ENCODE measurements at regions not wholly inside any gene's neighbourhood (a gene's known extent, or its start where the extent isn't known, plus 50 kb on each side); places are given as distances from the start of the nearest gene placed in this dataset.
A peak's percentile ranks its signal among the peaks of the same experiment; 100 is the strongest.

DNA sequence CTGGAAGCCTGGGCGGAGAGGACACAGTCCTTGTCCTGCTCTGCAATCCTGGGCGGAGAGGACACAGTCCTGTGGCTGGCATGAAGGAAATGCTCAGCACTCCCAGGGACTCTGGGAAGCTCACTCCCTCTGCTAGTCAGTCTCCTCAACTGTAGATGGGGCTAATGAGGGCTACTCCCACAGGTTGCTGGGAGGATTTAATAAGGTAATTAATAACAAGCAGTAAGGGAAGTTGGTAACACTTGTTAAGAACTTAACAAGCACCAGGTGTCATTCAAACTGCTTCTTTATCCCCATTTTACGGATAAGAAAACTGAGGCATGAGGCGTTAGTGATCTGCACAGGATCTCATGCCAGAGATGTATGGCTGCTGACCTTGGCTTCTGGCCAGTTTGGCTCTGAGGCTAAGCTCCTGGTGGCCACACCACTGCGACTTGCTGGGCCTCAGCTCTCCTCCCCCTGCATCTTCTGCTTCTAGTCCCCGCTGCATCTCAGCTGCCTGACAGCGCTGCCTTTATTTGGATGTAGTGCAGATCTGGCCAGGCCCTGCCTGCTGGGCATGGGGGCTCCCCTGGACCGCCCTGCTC, 54.1 kb upstream of the BEGAIN start:
- TF ChIP-seq EP300 (IDR thresholded peaks at IDR 0.05; ENCODE audit: low read depth): no peak
- TF ChIP-seq POLR2A (IDR thresholded peaks at IDR 0.05): no peak
- TF ChIP-seq POLR2AphosphoS5 (IDR thresholded peaks at IDR 0.05): no peak
- TF ChIP-seq, protein P1, sequence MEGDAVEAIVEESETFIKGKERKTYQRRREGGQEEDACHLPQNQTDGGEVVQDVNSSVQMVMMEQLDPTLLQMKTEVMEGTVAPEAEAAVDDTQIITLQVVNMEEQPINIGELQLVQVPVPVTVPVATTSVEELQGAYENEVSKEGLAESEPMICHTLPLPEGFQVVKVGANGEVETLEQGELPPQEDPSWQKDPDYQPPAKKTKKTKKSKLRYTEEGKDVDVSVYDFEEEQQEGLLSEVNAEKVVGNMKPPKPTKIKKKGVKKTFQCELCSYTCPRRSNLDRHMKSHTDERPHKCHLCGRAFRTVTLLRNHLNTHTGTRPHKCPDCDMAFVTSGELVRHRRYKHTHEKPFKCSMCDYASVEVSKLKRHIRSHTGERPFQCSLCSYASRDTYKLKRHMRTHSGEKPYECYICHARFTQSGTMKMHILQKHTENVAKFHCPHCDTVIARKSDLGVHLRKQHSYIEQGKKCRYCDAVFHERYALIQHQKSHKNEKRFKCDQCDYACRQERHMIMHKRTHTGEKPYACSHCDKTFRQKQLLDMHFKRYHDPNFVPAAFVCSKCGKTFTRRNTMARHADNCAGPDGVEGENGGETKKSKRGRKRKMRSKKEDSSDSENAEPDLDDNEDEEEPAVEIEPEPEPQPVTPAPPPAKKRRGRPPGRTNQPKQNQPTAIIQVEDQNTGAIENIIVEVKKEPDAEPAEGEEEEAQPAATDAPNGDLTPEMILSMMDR (IDR thresholded peaks at IDR 0.05): no peak
- peaks cover 4 to 18% (median 7%) of the 10 kb centered on the region in 4 donors for H3K4me1 ChIP-seq
- no peaks in the 10 kb centered on the region for H3K36me3 ChIP-seq
- intact Hi-C loops (cut with DNase I; ENCODE audit: low total_unique reads): no loop called here
- H3K27ac ChIP-seq: no peak overlapping the region
- DNase-seq: peak; percentile 30
- H3K4me3 ChIP-seq: no peak overlapping the region
- no peaks in the 10 kb centered on the region for H3K9me3 ChIP-seq
- H3K27me3 ChIP-seq: no peaks in the 10 kb centered on the region
- WGBS, 2 donors (ENCODE audit: low coverage in 1 of 2): 87 to 94% methylated on average over 2 to 7 of the region's 8 CpGs
- in situ Hi-C loops (cut with MboI; ENCODE audit: low pct_ligation_motif_present in 1 of 4, low pct_unique_long_range_greater_than_20kb in 1 of 4, low sequenced_read_pairs in 3 of 4): loop anchor here (10.0 to 25.0 kb wide), 4 partner anchors 117 to 379 kb away; no protein-coding TSS in a partner anchor

DNA sequence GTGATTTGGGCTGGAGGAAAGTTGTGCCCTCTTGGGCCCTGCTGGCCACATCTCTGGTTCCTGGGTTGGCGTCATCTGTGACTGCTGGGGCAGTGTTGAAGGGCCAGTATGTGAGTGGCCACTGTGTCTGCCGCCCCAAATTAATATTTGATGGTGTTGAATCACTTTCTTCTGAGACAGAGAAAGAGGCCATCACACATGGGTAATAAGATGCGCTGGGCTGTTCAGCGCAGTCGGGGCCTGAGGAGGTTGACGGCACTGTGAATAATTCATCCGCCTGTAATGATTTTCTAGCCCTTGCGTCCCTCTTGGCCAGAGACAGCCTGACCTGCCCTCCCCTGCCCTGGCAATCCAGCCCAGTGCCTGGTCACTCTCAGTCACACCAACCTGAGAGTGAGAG, 56.2 kb upstream of the BEGAIN start:
- in situ Hi-C loops (cut with MboI; ENCODE audit: low pct_ligation_motif_present in 1 of 4, low pct_unique_long_range_greater_than_20kb in 1 of 4, low sequenced_read_pairs in 3 of 4): loop anchor here (10.0 to 25.0 kb wide), 4 partner anchors 119 to 381 kb away; no protein-coding TSS in a partner anchor
- Histone ChIP-seq H3K36me3 (no peaks in the 10 kb centered on the region), H3K27me3 (no peaks in the 10 kb centered on the region), H3K4me1 (peaks cover 6 to 20% (median 9%) of the 10 kb centered on the region in 4 donors), H3K27ac (no peak overlapping the region), H3K4me3 (no peak overlapping the region), H3K9me3 (no peaks in the 10 kb centered on the region)
- no peak for TF ChIP-seq EP300 (IDR thresholded peaks at IDR 0.05; ENCODE audit: low read depth)
- TF ChIP-seq POLR2A (IDR thresholded peaks at IDR 0.05): no peak
- TF ChIP-seq POLR2AphosphoS5 (IDR thresholded peaks at IDR 0.05): no peak
- TF ChIP-seq, protein P1 (IDR thresholded peaks at IDR 0.05): no peak
- intact Hi-C loops (cut with DNase I; ENCODE audit: low total_unique reads): no loop called here
- no peak for DNase-seq
- WGBS, 2 donors (ENCODE audit: low coverage in 1 of 2): 98 to 100% methylated on average over 2 to 8 of the region's 8 CpGs

DNA sequence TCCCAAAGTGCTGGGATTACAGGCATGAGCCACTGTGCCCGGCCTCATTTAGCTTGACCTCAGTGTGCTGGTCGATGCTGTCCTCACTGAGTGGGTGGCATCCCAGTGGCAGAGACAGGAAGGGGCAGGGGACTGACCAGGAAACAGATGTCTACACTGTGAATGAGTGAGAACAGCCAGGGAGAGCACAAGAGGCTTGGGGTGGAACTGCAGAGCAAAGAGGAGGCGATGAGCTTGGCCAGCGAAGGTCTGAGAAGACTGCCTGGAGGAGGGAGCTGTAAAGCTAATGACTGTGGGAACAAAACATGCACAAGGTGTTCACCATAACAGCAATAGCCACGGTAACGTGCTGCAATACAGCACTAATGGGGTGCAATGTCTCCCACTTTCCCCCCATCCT, 57.2 kb upstream of the BEGAIN start:
- Histone ChIP-seq H3K9me3 (no peaks in the 10 kb centered on the region), H3K4me1 (peaks cover 8 to 25% (median 14%) of the 10 kb centered on the region in 4 donors), H3K27ac (no peak overlapping the region), H3K4me3 (no peak overlapping the region), H3K36me3 (no peaks in the 10 kb centered on the region), H3K27me3 (no peaks in the 10 kb centered on the region)
- intact Hi-C loops (cut with DNase I; ENCODE audit: low total_unique reads): no loop called here
- in situ Hi-C loops (cut with MboI; ENCODE audit: low pct_ligation_motif_present in 1 of 4, low pct_unique_long_range_greater_than_20kb in 1 of 4, low sequenced_read_pairs in 3 of 4): loop anchor here (10.0 to 25.0 kb wide), 4 partner anchors 120 to 382 kb away; no protein-coding TSS in a partner anchor
- WGBS, 2 donors (ENCODE audit: low coverage in 1 of 2): 70 to 71% methylated on average over 4 to 6 of the region's 6 CpGs
- TF ChIP-seq, protein P1 (IDR thresholded peaks at IDR 0.05): no peak
- TF ChIP-seq POLR2A (IDR thresholded peaks at IDR 0.05) (no peak), POLR2AphosphoS5 (IDR thresholded peaks at IDR 0.05) (no peak), EP300 (IDR thresholded peaks at IDR 0.05; ENCODE audit: low read depth) (no peak)
- DNase-seq: no peak

DNA sequence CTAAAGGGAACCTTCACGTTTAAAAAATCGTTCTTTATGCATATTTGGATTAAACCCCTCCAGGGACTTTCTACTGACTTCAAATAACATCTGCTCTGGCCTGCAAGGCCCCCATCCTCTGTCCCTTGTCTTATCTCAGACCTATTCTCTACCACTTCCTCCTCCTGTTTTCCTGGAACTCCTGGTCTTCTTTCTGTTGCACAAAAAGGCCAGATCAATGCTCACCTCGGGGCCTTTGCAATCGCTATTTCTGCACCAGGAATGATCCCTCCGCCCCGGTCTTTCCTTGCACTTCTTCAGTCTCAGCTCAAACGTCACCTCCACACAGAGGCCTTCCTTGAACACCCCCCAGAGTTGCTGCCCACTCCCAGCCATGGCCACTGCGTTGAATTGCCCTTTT, 57.6 kb upstream of the BEGAIN start:
- DNase-seq: no peak
- Histone ChIP-seq H3K36me3 (no peaks in the 10 kb centered on the region), H3K9me3 (no peaks in the 10 kb centered on the region), H3K4me3 (no peak overlapping the region), H3K27me3 (no peaks in the 10 kb centered on the region), H3K27ac (no peak overlapping the region), H3K4me1 (peaks cover 8 to 25% (median 14%) of the 10 kb centered on the region in 4 donors)
- in situ Hi-C loops (cut with MboI; ENCODE audit: low pct_ligation_motif_present in 1 of 4, low pct_unique_long_range_greater_than_20kb in 1 of 4, low sequenced_read_pairs in 3 of 4) (loop anchor here (10.0 to 25.0 kb wide), 4 partner anchors 120 to 382 kb away; no protein-coding TSS in a partner anchor), intact Hi-C loops (cut with DNase I; ENCODE audit: low total_unique reads) (no loop called here)
- TF ChIP-seq, protein P1 (IDR thresholded peaks at IDR 0.05): no peak
- TF ChIP-seq POLR2A (IDR thresholded peaks at IDR 0.05) (no peak), EP300 (IDR thresholded peaks at IDR 0.05; ENCODE audit: low read depth) (no peak), POLR2AphosphoS5 (IDR thresholded peaks at IDR 0.05) (no peak)
- 57 to 63% methylated on average over 7 to 8 of the region's 8 CpGs for WGBS, 2 donors (ENCODE audit: low coverage in 1 of 2)

Data from transverse colon (tissue), 4 donors.